Central memory CD8-positive, alpha-beta T cell (primary cell): ENCODE measurements at regions not wholly inside any gene's neighbourhood (a gene's known extent, or its start where the extent isn't known, plus 50 kb on each side); places are given as distances from the start of the nearest gene placed in this dataset.
"Not testable (repeated sequence)": the region's sequence is repeated elsewhere in the genome, so short reads cannot be mapped to it uniquely, and the experiment has no call there.

Experiments
- ATAC-seq: fragments of 150-1000 bp; cut with Tn5 transposase; replicated peaks from 2 replicates; pipeline ENCODE4 v1.10.0; 2022; ENCODE audit warnings: mild to moderate bottlenecking, moderate FRiP score, moderate number of reproducible peaks; ENCODE audit not compliant: poor library complexity, severe bottlenecking; ENCODE audit errors: extremely low read depth
- DNase-seq, 2 donors: peaks; one replicate each; pipeline ENCODE4 v3.0.0; 2021; ENCODE audit warnings: low spot score in 2 of 2
- H3K27ac Mint-ChIP-seq: one replicate; pipeline ENCODE4 v1.8.0; 2022; ENCODE audit warnings: low read depth, mild to moderate bottlenecking, moderate library complexity, mixed read lengths
- H3K27me3 Mint-ChIP-seq: one replicate; pipeline ENCODE4 v1.8.0; 2022; ENCODE audit warnings: mixed read lengths
- H3K36me3 Mint-ChIP-seq: one replicate; pipeline ENCODE4 v1.8.0; 2022; ENCODE audit warnings: mild to moderate bottlenecking, moderate library complexity, mixed read lengths; ENCODE audit not compliant: insufficient read depth
- H3K4me1 Mint-ChIP-seq: one replicate; pipeline ENCODE4 v1.8.0; 2022; ENCODE audit warnings: mixed read lengths
- H3K4me3 Mint-ChIP-seq: one replicate; pipeline ENCODE4 v1.8.0; 2022; ENCODE audit warnings: mild to moderate bottlenecking, moderate library complexity, mixed read lengths
- H3K9me3 Mint-ChIP-seq: one replicate; pipeline ENCODE4 v1.8.0; 2022; ENCODE audit warnings: mixed read lengths

DNA sequence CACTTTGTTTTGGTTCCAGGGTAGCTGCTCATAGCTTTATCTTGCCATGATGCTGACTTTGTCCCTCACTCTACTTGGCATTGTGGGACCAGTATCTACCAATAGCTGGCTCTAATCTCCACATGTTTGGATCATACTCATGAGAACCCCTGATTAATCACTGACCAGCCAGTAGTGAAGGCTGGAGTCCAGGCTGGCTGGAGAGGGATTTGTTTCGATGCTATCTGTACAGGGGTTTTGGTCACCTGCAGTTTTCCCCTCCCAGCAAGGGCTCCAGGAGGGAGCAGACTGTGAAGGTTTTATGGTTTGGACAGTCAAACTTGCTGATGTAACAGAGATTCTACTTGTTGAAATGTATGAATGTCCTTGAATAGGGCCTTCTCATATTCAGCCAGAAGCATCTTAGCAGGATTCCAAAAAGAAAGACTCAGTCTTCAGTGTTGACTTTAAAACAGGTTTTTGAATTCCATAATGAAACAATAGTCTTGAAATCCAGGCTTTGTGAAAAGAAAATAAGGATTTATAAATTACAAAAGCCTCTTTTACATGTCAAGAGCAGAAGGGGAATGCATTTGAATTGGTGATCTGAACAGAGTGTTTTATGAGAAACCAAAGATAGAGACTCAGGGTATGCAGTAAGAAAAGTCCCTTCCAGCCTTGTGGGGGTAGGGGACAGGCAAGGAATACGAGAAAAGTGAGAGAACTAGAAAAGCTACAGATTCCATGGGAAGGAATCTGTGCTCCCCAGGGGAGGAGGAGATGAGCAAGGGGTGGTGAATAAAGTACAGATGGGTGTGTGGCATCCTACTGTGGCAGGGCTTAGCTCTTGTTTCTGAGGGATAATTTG is 103.1 kb upstream of the SHISA3 start:
- no peaks in the 10 kb centered on the region for H3K9me3 Mint-ChIP-seq
- no peaks in the 10 kb centered on the region for H3K4me1 Mint-ChIP-seq
- no peak overlapping the region for H3K27ac Mint-ChIP-seq
- ATAC-seq (no peak), DNase-seq (no peak)
- H3K27me3 Mint-ChIP-seq: peaks cover 48% of the 10 kb centered on the region
- H3K36me3 Mint-ChIP-seq: no peaks in the 10 kb centered on the region
- H3K4me3 Mint-ChIP-seq: no peak overlapping the region

DNA sequence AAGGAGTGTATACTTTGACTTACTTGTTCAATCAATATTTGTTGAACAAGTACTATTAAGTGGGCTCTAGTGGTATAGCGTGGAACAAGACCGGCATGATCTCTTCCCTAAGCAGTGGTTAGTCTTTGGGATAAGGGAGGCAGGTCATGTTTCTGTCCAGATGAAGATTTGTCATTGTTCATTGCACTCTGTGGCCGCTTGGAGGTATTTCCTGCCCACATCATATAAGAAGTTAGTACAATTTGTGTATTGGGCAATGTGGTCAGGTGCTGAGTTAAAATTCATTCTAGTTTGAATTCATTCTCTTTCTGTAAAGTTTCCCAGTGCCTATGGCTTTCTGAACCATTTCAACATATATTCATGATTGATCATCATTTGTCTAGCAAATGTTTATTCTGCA is 101.1 kb upstream of the SHISA3 start:
- Mint-ChIP-seq H3K9me3 (no peaks in the 10 kb centered on the region), H3K4me3 (no peak overlapping the region), H3K4me1 (no peaks in the 10 kb centered on the region), H3K36me3 (no peaks in the 10 kb centered on the region), H3K27ac (no peak overlapping the region), H3K27me3 (peaks cover 60% of the 10 kb centered on the region)
- DNase-seq (no peak), ATAC-seq (no peak)

DNA sequence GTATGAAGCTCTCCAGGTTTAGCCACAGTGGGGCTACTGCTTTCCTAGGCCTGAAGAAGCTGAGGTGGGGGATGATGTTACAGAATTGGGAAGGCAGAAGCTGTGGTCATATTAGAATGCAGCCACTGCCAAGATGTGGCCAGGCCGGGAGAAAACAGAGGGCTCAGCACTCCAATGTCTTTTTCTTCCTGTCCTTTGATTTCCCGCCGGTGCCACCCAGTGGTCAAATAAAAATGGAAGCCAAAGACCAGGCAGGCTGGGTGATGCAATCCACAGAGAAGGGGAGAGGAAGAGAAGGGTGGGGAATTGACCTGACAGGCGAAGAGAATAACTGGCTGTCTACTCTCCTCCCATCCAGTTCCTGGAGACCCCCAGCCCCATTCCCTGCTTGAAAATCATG is 94.9 kb upstream of the SHISA3 start:
- Mint-ChIP-seq H3K27me3 (peaks cover 52% of the 10 kb centered on the region), H3K4me3 (no peak overlapping the region), H3K4me1 (no peaks in the 10 kb centered on the region)

DNA sequence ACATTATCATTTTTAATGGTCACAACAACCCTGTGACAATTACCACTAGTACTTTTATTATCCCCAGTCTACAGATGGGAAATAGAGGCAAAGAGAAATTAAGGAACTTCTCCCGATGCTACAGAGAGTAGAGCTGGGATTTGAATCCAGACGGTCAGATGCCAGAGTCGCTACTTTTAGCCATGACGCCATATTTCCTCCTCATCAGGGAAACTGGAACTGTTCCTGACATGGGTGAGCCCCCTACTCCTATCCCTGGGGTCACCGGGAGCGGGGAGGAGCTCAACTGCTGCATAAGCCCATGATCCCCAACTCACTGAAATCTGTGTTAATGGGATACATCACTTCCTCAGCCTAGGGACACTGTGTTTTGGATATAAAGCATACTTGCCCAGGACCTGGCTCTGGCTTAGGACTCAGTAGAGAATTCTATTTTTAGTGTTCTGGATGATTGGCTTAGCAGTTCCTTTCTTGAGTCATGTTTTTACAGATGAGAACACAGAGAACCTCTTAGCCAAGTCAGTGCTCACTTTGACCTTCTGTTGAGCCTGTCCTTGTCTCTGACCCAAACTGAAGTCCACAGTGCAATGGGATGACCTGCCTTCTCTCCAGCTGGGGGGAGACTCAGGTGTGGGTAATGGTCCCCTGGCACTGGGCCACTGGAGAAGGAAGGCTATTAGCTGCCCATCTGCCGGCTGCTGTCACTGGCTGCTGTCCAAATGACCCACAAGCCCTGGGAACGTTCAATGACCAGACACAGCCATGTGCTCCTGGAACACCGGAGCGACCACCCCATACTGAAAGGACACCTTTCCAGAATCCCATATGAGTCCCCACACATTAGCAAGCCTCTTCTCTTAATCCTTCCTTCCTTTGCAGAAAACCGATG is 90.8 kb upstream of the SHISA3 start:
- Mint-ChIP-seq H3K27me3 (peaks cover 52% of the 10 kb centered on the region), H3K36me3 (no peaks in the 10 kb centered on the region), H3K4me1 (no peaks in the 10 kb centered on the region), H3K4me3 (no peak overlapping the region), H3K9me3 (no peaks in the 10 kb centered on the region), H3K27ac (no peak overlapping the region)
- ATAC-seq (no peak), DNase-seq (no peak)

More for the DNA sequence above, 94.9 kb upstream of the SHISA3 start:
- ATAC-seq: no peak
- no peak for DNase-seq
- Mint-ChIP-seq H3K27ac (no peak overlapping the region), H3K9me3 (no peaks in the 10 kb centered on the region), H3K36me3 (no peaks in the 10 kb centered on the region)

DNA sequence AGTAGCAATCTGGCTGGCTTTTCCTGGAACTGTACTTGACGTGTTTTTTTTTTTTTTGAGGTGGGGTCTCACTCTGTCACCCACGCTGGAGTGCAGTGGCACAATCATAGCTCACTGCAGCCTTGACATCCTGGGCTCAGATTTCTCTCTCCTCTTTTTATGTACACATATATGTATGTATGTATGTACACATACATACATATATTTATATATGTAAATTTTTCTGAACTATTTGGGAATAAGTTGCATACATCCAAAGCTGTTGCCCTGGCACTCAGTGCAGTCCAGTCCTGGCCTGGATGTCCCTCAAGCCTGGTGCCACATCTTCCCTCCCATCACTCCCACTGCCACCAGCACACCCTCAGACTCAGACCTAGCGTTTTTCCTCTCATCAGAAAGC is 89.0 kb upstream of the SHISA3 start:
- Mint-ChIP-seq H3K4me1 (no peaks in the 10 kb centered on the region), H3K9me3 (no peaks in the 10 kb centered on the region), H3K27ac (no peak overlapping the region), H3K36me3 (no peaks in the 10 kb centered on the region), H3K4me3 (no peak overlapping the region), H3K27me3 (peaks cover 57% of the 10 kb centered on the region)
- DNase-seq (no peak), ATAC-seq (no peak)

DNA sequence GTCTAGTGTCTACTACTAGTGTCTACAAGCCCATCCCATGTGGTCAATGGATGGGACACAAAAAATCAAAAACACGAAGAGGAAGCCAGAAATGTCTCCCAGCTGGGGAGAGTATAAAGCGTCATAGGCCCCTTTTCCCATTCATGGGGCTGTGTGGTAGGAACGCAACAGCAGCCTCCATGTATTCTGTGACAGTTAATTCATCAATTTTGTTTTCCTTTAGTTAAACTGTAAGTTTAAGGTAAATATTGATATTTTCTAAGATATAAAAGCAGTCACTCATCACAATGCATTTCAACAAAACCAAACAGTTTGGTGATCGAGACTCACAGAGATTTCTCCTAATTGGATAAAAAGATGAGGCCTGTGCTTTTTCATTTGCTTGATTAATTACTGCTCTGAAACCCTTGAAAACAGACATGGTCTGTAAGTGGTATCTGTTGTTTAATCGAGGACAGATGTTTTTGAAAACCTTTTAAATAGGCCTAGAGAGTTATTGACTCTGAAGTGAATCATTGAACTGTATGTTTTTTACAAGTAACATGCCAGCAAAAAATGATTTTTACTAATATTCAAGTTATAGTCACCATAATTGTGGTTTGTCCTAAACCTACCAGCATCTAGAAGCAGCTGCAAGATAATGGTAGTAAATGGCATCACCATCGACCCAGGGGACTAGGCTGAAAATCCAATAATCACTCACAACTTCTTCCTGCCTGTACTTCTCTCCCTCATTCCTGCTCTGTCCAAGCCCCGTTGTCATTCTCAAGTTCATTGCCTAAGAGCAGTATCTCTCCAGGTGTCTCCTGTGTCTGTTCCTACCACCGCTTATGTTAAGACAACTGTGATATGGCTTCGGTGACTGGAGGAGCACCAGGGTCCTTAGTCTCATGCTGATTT is 87.7 kb upstream of the SHISA3 start:
- Mint-ChIP-seq H3K9me3 (no peaks in the 10 kb centered on the region), H3K4me1 (no peaks in the 10 kb centered on the region), H3K4me3 (no peak overlapping the region), H3K36me3 (no peaks in the 10 kb centered on the region), H3K27ac (no peak overlapping the region), H3K27me3 (peaks cover 61% of the 10 kb centered on the region)
- DNase-seq (no peak), ATAC-seq (no peak)

DNA sequence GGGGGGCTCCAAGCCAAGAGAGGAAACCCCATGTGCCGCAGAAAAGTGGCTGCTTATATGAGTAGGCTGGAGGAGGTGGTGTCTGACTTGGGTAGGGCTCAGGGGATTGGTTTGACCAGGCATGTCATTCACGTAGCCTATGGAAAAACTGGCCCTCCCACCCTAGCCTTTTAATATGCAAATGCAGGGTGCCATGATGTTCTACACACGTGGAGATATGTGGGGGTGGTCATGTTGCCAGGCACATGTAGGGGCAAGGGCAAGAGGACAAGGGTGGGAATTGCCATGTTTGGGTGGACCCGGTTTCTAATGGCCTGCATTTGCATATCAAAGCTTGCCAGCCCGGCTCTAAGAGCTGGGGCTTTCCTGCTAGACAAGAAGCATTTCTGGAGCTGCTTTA is 86.9 kb upstream of the SHISA3 start:
- Mint-ChIP-seq H3K4me1 (no peaks in the 10 kb centered on the region), H3K27me3 (peaks cover 56% of the 10 kb centered on the region), H3K4me3 (no peak overlapping the region)

DNA sequence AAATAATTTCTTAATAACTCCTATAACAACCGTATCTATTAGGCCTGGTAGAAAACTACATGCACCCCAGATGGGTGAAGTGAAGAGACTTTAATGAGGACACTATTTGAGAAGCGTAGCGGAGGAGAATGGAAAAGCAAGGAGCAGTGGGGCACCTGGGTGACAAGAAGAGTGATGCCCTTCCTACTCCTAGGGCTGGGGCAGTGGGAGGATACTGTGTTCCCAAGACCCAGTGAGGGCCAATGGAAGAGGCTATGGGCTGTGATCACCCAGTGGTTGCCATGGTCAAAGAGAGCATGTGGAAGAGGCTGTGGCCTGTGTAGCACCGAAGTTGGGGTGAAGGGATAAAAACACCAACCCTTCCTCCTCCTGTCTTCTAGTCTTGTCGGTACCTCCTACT is 86.5 kb upstream of the SHISA3 start:
- DNase-seq (no peak), ATAC-seq (no peak)
- H3K4me3 Mint-ChIP-seq: no peak overlapping the region
- H3K27ac Mint-ChIP-seq: no peak overlapping the region
- no peaks in the 10 kb centered on the region for H3K36me3 Mint-ChIP-seq
- H3K4me1 Mint-ChIP-seq: no peaks in the 10 kb centered on the region
- peaks cover 51% of the 10 kb centered on the region for H3K27me3 Mint-ChIP-seq
- no peaks in the 10 kb centered on the region for H3K9me3 Mint-ChIP-seq

More for the DNA sequence above, 86.9 kb upstream of the SHISA3 start:
- ATAC-seq (no peak), DNase-seq (no peak)
- H3K36me3 Mint-ChIP-seq: no peaks in the 10 kb centered on the region
- no peak overlapping the region for H3K27ac Mint-ChIP-seq
- no peaks in the 10 kb centered on the region for H3K9me3 Mint-ChIP-seq

DNA sequence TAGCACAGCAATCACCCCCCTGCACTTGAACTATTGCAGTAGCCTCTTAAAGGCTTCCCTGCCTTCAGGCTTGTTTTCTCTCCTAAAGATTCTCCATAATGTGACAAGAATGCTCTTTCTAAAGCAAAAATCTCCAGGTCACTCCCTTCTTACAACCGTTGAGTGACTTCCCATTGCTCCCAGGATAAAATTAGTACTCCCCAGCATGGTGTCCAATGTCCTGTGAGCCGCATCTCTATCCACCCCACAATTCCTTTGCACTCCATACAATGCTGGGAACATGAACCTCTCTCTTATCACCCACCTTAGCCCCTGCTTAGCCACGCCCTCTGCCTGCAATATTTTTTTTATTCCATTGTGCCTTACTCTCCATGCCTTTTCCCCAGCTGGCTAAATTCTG is 85.7 kb upstream of the SHISA3 start:
- no peak overlapping the region for H3K27ac Mint-ChIP-seq
- H3K9me3 Mint-ChIP-seq: no peaks in the 10 kb centered on the region
- H3K36me3 Mint-ChIP-seq: no peaks in the 10 kb centered on the region
- DNase-seq (no peak), ATAC-seq (no peak)
- no peaks in the 10 kb centered on the region for H3K4me1 Mint-ChIP-seq
- no peak overlapping the region for H3K4me3 Mint-ChIP-seq
- peaks cover 50% of the 10 kb centered on the region for H3K27me3 Mint-ChIP-seq

DNA sequence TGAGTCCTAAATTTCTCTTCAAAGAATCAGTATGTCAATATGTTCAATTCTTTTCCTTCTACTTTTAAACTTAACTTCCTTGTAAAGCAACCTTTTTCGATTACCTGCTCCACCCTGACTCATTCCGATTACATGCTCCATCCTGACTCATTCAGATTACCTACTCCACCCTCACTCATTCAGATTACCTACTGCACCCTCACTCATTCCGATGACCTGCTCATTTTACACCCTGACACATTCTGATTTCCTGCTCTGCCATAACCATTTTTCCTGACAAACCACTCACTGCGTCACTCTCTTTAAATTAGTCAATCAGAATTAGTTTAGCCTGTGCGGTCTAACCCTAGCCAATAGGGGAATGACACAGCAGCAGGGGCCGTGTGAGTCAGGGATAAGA is 83.9 kb upstream of the SHISA3 start:
- peaks cover 54% of the 10 kb centered on the region for H3K27me3 Mint-ChIP-seq
- not testable (repeated sequence) for H3K9me3 Mint-ChIP-seq, H3K4me3 Mint-ChIP-seq, H3K4me1 Mint-ChIP-seq, H3K36me3 Mint-ChIP-seq, H3K27ac Mint-ChIP-seq, ATAC-seq, DNase-seq

DNA sequence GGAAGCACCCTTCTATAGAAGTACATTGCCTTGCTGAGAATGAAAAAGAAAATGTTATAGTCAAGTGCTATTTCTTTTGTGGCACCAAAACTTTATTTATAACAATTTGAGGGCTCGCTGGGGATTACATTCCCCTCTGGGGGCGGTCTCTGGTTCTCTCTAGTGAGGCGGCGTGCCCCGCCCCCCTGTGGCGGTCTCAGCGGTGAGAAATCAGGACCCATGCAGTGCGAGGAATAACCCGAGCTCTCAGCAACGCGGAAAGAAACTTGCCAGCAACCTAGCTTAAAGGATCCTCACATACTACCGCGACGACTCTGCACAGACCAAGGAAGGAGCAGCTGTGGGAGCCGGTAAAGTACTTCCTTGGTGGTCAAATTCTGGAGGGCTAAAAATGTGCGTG is 83.4 kb upstream of the SHISA3 start:
- H3K4me3 Mint-ChIP-seq: no peak overlapping the region
- H3K9me3 Mint-ChIP-seq: no peaks in the 10 kb centered on the region
- no peak for ATAC-seq
- no peak overlapping the region for H3K27ac Mint-ChIP-seq
- no peak for DNase-seq
- H3K27me3 Mint-ChIP-seq: peaks cover 55% of the 10 kb centered on the region
- H3K4me1 Mint-ChIP-seq: no peaks in the 10 kb centered on the region
- H3K36me3 Mint-ChIP-seq: no peaks in the 10 kb centered on the region

DNA sequence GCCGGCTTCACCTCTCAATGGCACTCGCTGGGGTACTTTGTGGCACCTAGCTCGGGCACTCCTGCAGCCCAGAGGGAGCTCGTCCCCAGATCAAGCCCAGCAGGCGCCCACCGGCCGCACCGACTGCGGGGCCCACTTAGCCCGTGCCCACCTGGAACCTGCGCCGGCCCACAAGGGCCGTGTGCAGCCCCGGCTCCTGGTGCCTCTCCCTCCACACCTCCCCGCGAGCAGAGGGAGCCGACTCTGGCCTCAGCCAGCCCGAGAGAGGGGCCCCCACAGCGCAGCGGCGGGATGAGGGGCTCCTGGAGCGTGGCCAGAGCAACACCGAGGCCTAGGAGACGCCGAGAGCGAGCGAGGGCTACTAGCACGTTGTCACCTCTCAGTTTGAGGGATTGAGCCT is 82.1 kb upstream of the SHISA3 start:
- no peaks in the 10 kb centered on the region for H3K4me1 Mint-ChIP-seq

More for the DNA sequence above, 82.1 kb upstream of the SHISA3 start:
- Mint-ChIP-seq H3K4me3 (no peak overlapping the region), H3K9me3 (no peaks in the 10 kb centered on the region), H3K36me3 (no peaks in the 10 kb centered on the region), H3K27me3 (peaks cover 59% of the 10 kb centered on the region), H3K27ac (no peak overlapping the region)
- ATAC-seq (no peak), DNase-seq (no peak)
